ENCODE measurements at regions not wholly inside any gene's neighbourhood (a gene's known extent, or its start where the extent isn't known, plus 50 kb on each side); places are given as distances from the start of the nearest gene placed in this dataset.
"Not testable (repeated sequence)": the region's sequence is repeated elsewhere in the genome, so short reads cannot be mapped to it uniquely, and the experiment has no call there.

GRCh38 chr3:51617597-51617996, 53.5 kb upstream of the TEX264 start:
- no peak for TF ChIP-seq Cebpa-rat (IDR thresholded peaks at IDR 0.05)
- Histone ChIP-seq H3K9ac (no peak overlapping the region), H3K9me3 (replicated peaks in 1 of 11) (no peaks in the 10 kb centered on the region), H3K27me3 (no peaks in the 10 kb centered on the region), H3K4me3 (no peak overlapping the region), H4K20me1 (peaks cover 13 to 91% (median 32%) of the 10 kb centered on the region in 11 experiments; a peak in 18 of 22 replicates), H3K4me1 (peaks cover 0 to 23% (median 7%) of the 10 kb centered on the region in 10 experiments; a peak in 13 of 20 replicates), H3K4me2 (no peak overlapping the region), H3K36me3 (peaks cover 0 to 25% (median 15%) of the 10 kb centered on the region in 11 experiments; a peak in 9 of 22 replicates), H3K27ac (no peak overlapping the region)

- Histone ChIP-seq H4K20me1 (peaks cover 9 to 91% (median 35%) of the 10 kb centered on the region in 11 experiments; a peak in 18 of 22 replicates), H3K4me1 (peaks cover 0 to 27% (median 7%) of the 10 kb centered on the region in 10 experiments; a peak in 12 of 20 replicates), H3K36me3 (peaks cover 0 to 25% (median 16%) of the 10 kb centered on the region in 11 experiments; a peak in 9 of 22 replicates)
- H3K9ac ChIP-seq; H3K27ac ChIP-seq; H3K4me2 ChIP-seq; H3K27me3 ChIP-seq; H3K9me3 ChIP-seq (replicated peaks in 1 of 11); H3K4me3 ChIP-seq: not testable (repeated sequence)
Measured at GRCh38 chr3:51618038-51618437, 53.0 kb upstream of the TEX264 start.

- TF ChIP-seq Cebpa-rat (IDR thresholded peaks at IDR 0.05): no peak
Measured at GRCh38 chr3:51618496-51618895, 52.6 kb upstream of the TEX264 start.

GRCh38 chr3:51619983-51620382, 51.1 kb upstream of the TEX264 start:
- Histone ChIP-seq H3K4me3 (no peak overlapping the region), H3K27me3 (no peaks in the 10 kb centered on the region), H3K9me3 (replicated peaks in 1 of 11) (no peaks in the 10 kb centered on the region), H3K9ac (no peak overlapping the region), H3K4me1 (peaks cover 0 to 30% (median 7%) of the 10 kb centered on the region in 10 experiments; a peak in 12 of 20 replicates), H4K20me1 (peaks cover 8 to 90% (median 39%) of the 10 kb centered on the region in 11 experiments; a peak in 18 of 22 replicates), H3K36me3 (peaks cover 0 to 32% (median 12%) of the 10 kb centered on the region in 11 experiments; a peak in 14 of 22 replicates), H3K4me2 (no peak overlapping the region), H3K27ac (no peak overlapping the region)
- TF ChIP-seq Cebpa-rat (IDR thresholded peaks at IDR 0.05): no peak

More at GRCh38 chr3:51618496-51618895, 52.6 kb upstream of the TEX264 start:
- H3K4me3 ChIP-seq: no peak overlapping the region
- H3K27me3 ChIP-seq: no peaks in the 10 kb centered on the region
- H3K27ac ChIP-seq: no peak overlapping the region
- H4K20me1 ChIP-seq: peaks cover 8 to 91% (median 39%) of the 10 kb centered on the region in 11 experiments; a peak in 18 of 22 replicates
- H3K4me2 ChIP-seq: no peak overlapping the region
- H3K4me1 ChIP-seq: peaks cover 0 to 30% (median 7%) of the 10 kb centered on the region in 10 experiments; a peak in 12 of 20 replicates
- peaks cover 0 to 21% (median 14%) of the 10 kb centered on the region in 11 experiments; a peak in 8 of 22 replicates for H3K36me3 ChIP-seq
- H3K9ac ChIP-seq: no peak overlapping the region
- no peaks in the 10 kb centered on the region for H3K9me3 ChIP-seq (replicated peaks in 1 of 11)

- Histone ChIP-seq H3K27me3 (no peaks in the 10 kb centered on the region), H3K9me3 (replicated peaks in 1 of 11) (no peaks in the 10 kb centered on the region), H3K9ac (no peak overlapping the region), H3K36me3 (peaks cover 0 to 34% (median 12%) of the 10 kb centered on the region in 11 experiments; a peak in 14 of 22 replicates), H3K27ac (no peak overlapping the region), H4K20me1 (peaks cover 8 to 90% (median 39%) of the 10 kb centered on the region in 11 experiments; a peak in 18 of 22 replicates), H3K4me3 (no peak overlapping the region), H3K4me2 (no peak overlapping the region), H3K4me1 (peaks cover 0 to 30% (median 3%) of the 10 kb centered on the region in 10 experiments; a peak in 11 of 20 replicates)
- no peak for TF ChIP-seq Cebpa-rat (IDR thresholded peaks at IDR 0.05)
Measured at GRCh38 chr3:51620543-51620942, 50.5 kb upstream of the TEX264 start.

GRCh38 chr3:51621091-51621892, 49.8 kb upstream of the TEX264 start:
- Histone ChIP-seq H3K4me1 (peaks cover 0 to 30% (median 2%) of the 10 kb centered on the region in 10 experiments; a peak in 8 of 20 replicates), H3K4me2 (peak overlapping the region in 3 of 11 experiments; percentile 1 to 21 (median 6); a peak in 4 of 22 replicates), H4K20me1 (peaks cover 8 to 94% (median 39%) of the 10 kb centered on the region in 11 experiments; a peak in 18 of 22 replicates), H3K9me3 (replicated peaks in 1 of 11) (no peaks in the 10 kb centered on the region), H3K9ac (no peak overlapping the region), H3K36me3 (peaks cover 0 to 34% (median 12%) of the 10 kb centered on the region in 11 experiments; a peak in 14 of 22 replicates), H3K4me3 (no peak overlapping the region), H3K27me3 (no peaks in the 10 kb centered on the region), H3K27ac (peak overlapping the region in 1 of 11 experiments; percentile 20; a peak in 1 of 22 replicates)
- peak in 2 of 11 experiments; percentile 18 to 45; a peak in 1 of 22 replicates for TF ChIP-seq Cebpa-rat (IDR thresholded peaks at IDR 0.05)
